ENCODE measurements at regions not wholly inside any gene's neighbourhood (a gene's known extent, or its start where the extent isn't known, plus 50 kb on each side); places are given as distances from the start of the nearest gene placed in this dataset.

- TF ChIP-seq CTCF (IDR thresholded peaks at IDR 0.05): no peak
- no peak for TF ChIP-seq EP300 (IDR thresholded peaks at IDR 0.05)
- no peak for TF ChIP-seq POLR2A (IDR thresholded peaks at IDR 0.05)
Measured at GRCh38 chr6:93759190-93759589, 339.8 kb upstream of the EPHA7 start.

All from tibial nerve (tissue), 4 donors.